Chondrocyte (in vitro differentiated cells): ENCODE measurements at regions not wholly inside any gene's neighbourhood (a gene's known extent, or its start where the extent isn't known, plus 50 kb on each side); places are given as distances from the start of the nearest gene placed in this dataset.

ENCODE experiments used
- DNase-seq: peaks from one replicate; pipeline ENCODE4 v3.0.0; 2021; ENCODE audit warnings: mixed read lengths, low spot score
- H3K27ac Mint-ChIP-seq: one replicate; pipeline ENCODE4 v1.8.0; 2021; ENCODE audit warnings: mild to moderate bottlenecking, moderate library complexity, mixed read lengths; ENCODE audit not compliant: unreplicated experiment
- H3K27me3 Mint-ChIP-seq: 2 replicates; pipeline ENCODE4 v1.8.0; 2021; ENCODE audit warnings: low read depth, mixed read lengths
- H3K36me3 Mint-ChIP-seq: 2 replicates; pipeline ENCODE4 v1.8.0; 2021; ENCODE audit warnings: low read depth, mixed read lengths
- H3K4me1 Mint-ChIP-seq: 2 replicates; pipeline ENCODE4 v1.8.0; 2021; ENCODE audit warnings: low read depth, mild to moderate bottlenecking, mixed read lengths
- H3K4me3 Mint-ChIP-seq: one replicate; pipeline ENCODE4 v1.8.0; 2021; ENCODE audit warnings: mild to moderate bottlenecking, moderate library complexity, mixed read lengths; ENCODE audit not compliant: unreplicated experiment
- H3K9me3 Mint-ChIP-seq: 2 replicates; pipeline ENCODE4 v1.8.0; 2021; ENCODE audit warnings: low read depth, mixed read lengths
- CTCF ChIP-seq: fragments of 200-600 bp; sonication (generic); IDR thresholded peaks from 2 replicates; pipeline ENCODE4 v1.5.0; 2021; ENCODE audit warnings: antibody characterized with exemption, mild to moderate bottlenecking, moderate library complexity

- TF ChIP-seq CTCF: no peak
- Mint-ChIP-seq H3K4me3 (no peak overlapping the region), H3K27me3 (peaks cover 5% of the 10 kb centered on the region)
These were observed 443.8 kb upstream of the POU3F3 start for GRCh38 chr2:104410136-104410535.

GRCh38 chr2:104412384-104412783 is 441.5 kb upstream of the POU3F3 start:
- TF ChIP-seq CTCF: peak; percentile 82
- no peak overlapping the region for H3K27ac Mint-ChIP-seq
- no peaks in the 10 kb centered on the region for H3K36me3 Mint-ChIP-seq
- H3K9me3 Mint-ChIP-seq: no peaks in the 10 kb centered on the region
- peaks cover 3% of the 10 kb centered on the region for H3K4me1 Mint-ChIP-seq
- H3K4me3 Mint-ChIP-seq: no peak overlapping the region
- peaks cover 5% of the 10 kb centered on the region for H3K27me3 Mint-ChIP-seq
- DNase-seq: no peak

More at GRCh38 chr2:104410136-104410535, 443.8 kb upstream of the POU3F3 start:
- no peaks in the 10 kb centered on the region for H3K36me3 Mint-ChIP-seq
- no peaks in the 10 kb centered on the region for H3K9me3 Mint-ChIP-seq
- no peak overlapping the region for H3K27ac Mint-ChIP-seq
- no peak for DNase-seq
- peaks cover 3% of the 10 kb centered on the region for H3K4me1 Mint-ChIP-seq

GRCh38 chr2:104413890-104414289 is 440.0 kb upstream of the POU3F3 start:
- DNase-seq: no peak
- Mint-ChIP-seq H3K36me3 (no peaks in the 10 kb centered on the region), H3K27ac (no peak overlapping the region), H3K4me3 (no peak overlapping the region), H3K4me1 (no peaks in the 10 kb centered on the region), H3K27me3 (peaks cover 5% of the 10 kb centered on the region), H3K9me3 (no peaks in the 10 kb centered on the region)
- TF ChIP-seq CTCF: no peak

- DNase-seq: no peak
- Mint-ChIP-seq H3K4me3 (no peak overlapping the region), H3K27me3 (peaks cover 5% of the 10 kb centered on the region), H3K36me3 (no peaks in the 10 kb centered on the region), H3K4me1 (no peaks in the 10 kb centered on the region), H3K9me3 (no peaks in the 10 kb centered on the region), H3K27ac (no peak overlapping the region)
- no peak for TF ChIP-seq CTCF
These were observed 438.6 kb upstream of the POU3F3 start for GRCh38 chr2:104415284-104415683.

- Mint-ChIP-seq H3K4me3 (no peak overlapping the region), H3K27ac (no peak overlapping the region), H3K4me1 (no peaks in the 10 kb centered on the region), H3K27me3 (peaks cover 5% of the 10 kb centered on the region), H3K36me3 (no peaks in the 10 kb centered on the region), H3K9me3 (no peaks in the 10 kb centered on the region)
- DNase-seq: no peak
- no peak for TF ChIP-seq CTCF
These were observed 437.4 kb upstream of the POU3F3 start for GRCh38 chr2:104416339-104417000.
